ENCODE measurements at regions not wholly inside any gene's neighbourhood (a gene's known extent, or its start where the extent isn't known, plus 50 kb on each side); places are given as distances from the start of the nearest gene placed in this dataset.

DNA sequence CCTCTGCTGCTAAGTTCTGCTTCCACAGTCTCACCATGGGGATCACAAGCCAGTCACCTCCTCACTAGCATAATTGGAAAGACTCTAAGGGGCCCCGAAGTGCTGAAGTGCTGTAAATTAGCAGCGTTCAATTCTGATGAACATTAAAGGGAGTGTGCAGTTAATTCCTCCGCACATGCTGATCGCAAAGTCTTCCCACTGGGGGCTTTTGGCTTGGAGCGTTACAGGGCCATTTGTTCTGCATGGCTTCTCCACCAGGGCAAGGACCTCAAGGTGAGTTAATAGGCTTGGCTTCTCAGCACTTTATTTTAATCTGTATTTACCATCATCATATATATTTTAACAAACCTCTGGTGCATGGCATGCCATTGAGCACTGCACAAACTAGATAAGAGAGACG is 216.3 kb upstream of the PARD3B start:
- H3K4me3 Mint-ChIP-seq (ENCODE audit: unreplicated experiment) = no peak overlapping the region
- H3K36me3 Mint-ChIP-seq (ENCODE audit: low read depth, unreplicated experiment) = no peaks in the 10 kb centered on the region
- H3K4me1 Mint-ChIP-seq (ENCODE audit: unreplicated experiment) = peaks cover 23% of the 10 kb centered on the region
- no peak overlapping the region for H3K27ac Mint-ChIP-seq (ENCODE audit: unreplicated experiment)
- H3K9me3 Mint-ChIP-seq (ENCODE audit: unreplicated experiment) = no peaks in the 10 kb centered on the region
- TF ChIP-seq, protein P1, sequence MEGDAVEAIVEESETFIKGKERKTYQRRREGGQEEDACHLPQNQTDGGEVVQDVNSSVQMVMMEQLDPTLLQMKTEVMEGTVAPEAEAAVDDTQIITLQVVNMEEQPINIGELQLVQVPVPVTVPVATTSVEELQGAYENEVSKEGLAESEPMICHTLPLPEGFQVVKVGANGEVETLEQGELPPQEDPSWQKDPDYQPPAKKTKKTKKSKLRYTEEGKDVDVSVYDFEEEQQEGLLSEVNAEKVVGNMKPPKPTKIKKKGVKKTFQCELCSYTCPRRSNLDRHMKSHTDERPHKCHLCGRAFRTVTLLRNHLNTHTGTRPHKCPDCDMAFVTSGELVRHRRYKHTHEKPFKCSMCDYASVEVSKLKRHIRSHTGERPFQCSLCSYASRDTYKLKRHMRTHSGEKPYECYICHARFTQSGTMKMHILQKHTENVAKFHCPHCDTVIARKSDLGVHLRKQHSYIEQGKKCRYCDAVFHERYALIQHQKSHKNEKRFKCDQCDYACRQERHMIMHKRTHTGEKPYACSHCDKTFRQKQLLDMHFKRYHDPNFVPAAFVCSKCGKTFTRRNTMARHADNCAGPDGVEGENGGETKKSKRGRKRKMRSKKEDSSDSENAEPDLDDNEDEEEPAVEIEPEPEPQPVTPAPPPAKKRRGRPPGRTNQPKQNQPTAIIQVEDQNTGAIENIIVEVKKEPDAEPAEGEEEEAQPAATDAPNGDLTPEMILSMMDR (IDR thresholded peaks at IDR 0.05; ENCODE audit: unreplicated experiment) = no peak
- no peak for DNase-seq (ENCODE audit: low spot score)
- no peaks in the 10 kb centered on the region for H3K27me3 Mint-ChIP-seq (ENCODE audit: unreplicated experiment)

DNA sequence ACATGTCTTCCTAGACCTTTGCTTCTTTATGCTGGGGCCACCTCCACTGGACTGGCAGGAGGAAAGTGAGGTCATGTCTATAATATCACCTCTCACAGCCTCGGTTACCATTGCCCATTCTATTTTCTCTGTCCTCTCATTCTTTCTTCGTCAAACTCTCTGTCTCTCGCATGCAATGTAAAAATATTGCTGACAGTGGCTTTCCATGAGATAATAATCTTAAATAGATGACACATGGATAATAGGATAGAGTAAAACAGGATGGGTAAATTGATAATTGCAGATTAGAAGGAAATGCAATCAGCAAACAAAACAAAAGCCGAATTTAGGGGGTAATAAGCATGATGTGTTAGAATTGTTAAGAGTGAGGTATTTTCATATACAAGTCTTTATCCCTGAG is 215.7 kb upstream of the PARD3B start:
- no peak for DNase-seq (ENCODE audit: low spot score)
- no peak overlapping the region for H3K27ac Mint-ChIP-seq (ENCODE audit: unreplicated experiment)
- no peak overlapping the region for H3K4me3 Mint-ChIP-seq (ENCODE audit: unreplicated experiment)
- no peaks in the 10 kb centered on the region for H3K36me3 Mint-ChIP-seq (ENCODE audit: low read depth, unreplicated experiment)
- H3K4me1 Mint-ChIP-seq (ENCODE audit: unreplicated experiment) = peaks cover 20% of the 10 kb centered on the region
- no peaks in the 10 kb centered on the region for H3K9me3 Mint-ChIP-seq (ENCODE audit: unreplicated experiment)
- TF ChIP-seq, protein P1 (IDR thresholded peaks at IDR 0.05; ENCODE audit: unreplicated experiment) = no peak
- H3K27me3 Mint-ChIP-seq (ENCODE audit: unreplicated experiment) = no peaks in the 10 kb centered on the region

DNA sequence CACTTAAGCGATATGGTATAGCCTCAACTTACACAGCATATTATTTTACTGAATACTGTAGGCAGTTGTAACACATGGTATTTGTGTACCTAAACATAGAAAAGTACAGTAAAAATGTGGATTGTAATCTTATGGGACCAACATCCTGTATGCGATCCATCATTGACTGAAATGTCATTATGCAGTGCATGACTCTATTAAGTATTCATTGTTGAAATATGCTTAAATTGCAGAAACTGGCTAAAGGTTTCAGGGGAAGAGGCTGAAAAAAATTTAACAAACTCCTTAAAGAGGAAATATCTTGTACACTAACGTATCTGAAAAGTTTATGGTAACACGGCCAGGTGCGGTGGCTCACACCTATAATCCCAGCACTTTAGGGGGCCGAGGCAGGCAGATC is 214.1 kb upstream of the PARD3B start:
- H3K4me1 Mint-ChIP-seq (ENCODE audit: unreplicated experiment) = peaks cover 14% of the 10 kb centered on the region
- H3K36me3 Mint-ChIP-seq (ENCODE audit: low read depth, unreplicated experiment) = no peaks in the 10 kb centered on the region
- H3K9me3 Mint-ChIP-seq (ENCODE audit: unreplicated experiment) = no peaks in the 10 kb centered on the region
- no peaks in the 10 kb centered on the region for H3K27me3 Mint-ChIP-seq (ENCODE audit: unreplicated experiment)
- DNase-seq (ENCODE audit: low spot score) = no peak
- no peak overlapping the region for H3K27ac Mint-ChIP-seq (ENCODE audit: unreplicated experiment)
- H3K4me3 Mint-ChIP-seq (ENCODE audit: unreplicated experiment) = no peak overlapping the region
- TF ChIP-seq, protein P1 (IDR thresholded peaks at IDR 0.05; ENCODE audit: unreplicated experiment) = no peak

DNA sequence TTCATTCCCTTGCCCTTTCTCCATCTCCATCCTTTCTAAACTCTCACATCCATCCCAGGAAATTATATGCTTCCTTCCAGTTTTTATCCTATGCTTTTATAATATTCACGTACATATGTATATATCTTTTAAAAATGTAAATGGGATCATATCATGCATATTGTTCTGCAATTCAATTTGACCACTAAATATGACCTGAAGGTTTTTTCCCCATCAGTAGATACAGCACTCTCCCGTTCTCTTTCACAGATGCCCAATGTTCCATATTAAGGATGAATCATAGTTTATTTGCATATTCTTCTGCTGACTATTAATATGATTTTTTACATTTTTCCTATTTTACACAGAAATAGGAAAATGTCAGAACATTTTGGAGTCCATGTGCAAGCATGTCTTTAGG is 213.3 kb upstream of the PARD3B start:
- Mint-ChIP-seq H3K9me3 (ENCODE audit: unreplicated experiment) (no peaks in the 10 kb centered on the region), H3K4me3 (ENCODE audit: unreplicated experiment) (no peak overlapping the region), H3K27me3 (ENCODE audit: unreplicated experiment) (no peaks in the 10 kb centered on the region), H3K36me3 (ENCODE audit: low read depth, unreplicated experiment) (no peaks in the 10 kb centered on the region), H3K27ac (ENCODE audit: unreplicated experiment) (no peak overlapping the region), H3K4me1 (ENCODE audit: unreplicated experiment) (peaks cover 8% of the 10 kb centered on the region)
- TF ChIP-seq, protein P1 (IDR thresholded peaks at IDR 0.05; ENCODE audit: unreplicated experiment) = no peak
- DNase-seq (ENCODE audit: low spot score) = no peak

DNA sequence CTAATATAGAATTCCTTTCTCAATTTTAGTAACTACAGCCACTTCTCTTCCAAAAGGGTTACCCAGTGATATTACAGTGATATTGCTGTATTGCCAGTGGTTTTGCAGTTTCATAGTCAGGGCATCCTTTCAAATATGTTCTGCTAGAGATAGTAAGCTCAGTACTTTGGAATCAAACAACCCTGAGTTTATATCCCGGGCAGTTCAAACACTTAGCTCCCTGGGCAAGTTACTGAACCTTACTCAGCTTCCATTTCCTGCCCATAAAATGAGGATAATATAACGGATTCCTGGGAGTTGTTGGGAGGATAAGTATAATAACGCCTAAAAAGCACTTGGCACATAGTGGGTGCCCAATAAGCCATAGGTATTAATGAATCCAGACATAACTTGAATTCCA is 212.6 kb upstream of the PARD3B start:
- Mint-ChIP-seq H3K27me3 (ENCODE audit: unreplicated experiment) (no peaks in the 10 kb centered on the region), H3K36me3 (ENCODE audit: low read depth, unreplicated experiment) (no peaks in the 10 kb centered on the region), H3K4me1 (ENCODE audit: unreplicated experiment) (peaks cover 4% of the 10 kb centered on the region), H3K9me3 (ENCODE audit: unreplicated experiment) (no peaks in the 10 kb centered on the region), H3K27ac (ENCODE audit: unreplicated experiment) (no peak overlapping the region), H3K4me3 (ENCODE audit: unreplicated experiment) (no peak overlapping the region)
- TF ChIP-seq, protein P1 (IDR thresholded peaks at IDR 0.05; ENCODE audit: unreplicated experiment) = no peak
- DNase-seq (ENCODE audit: low spot score) = no peak
